ENCODE measurements at regions not wholly inside any gene's neighbourhood (a gene's known extent, or its start where the extent isn't known, plus 50 kb on each side); places are given as distances from the start of the nearest gene placed in this dataset.
"Not testable (repeated sequence)": the region's sequence is repeated elsewhere in the genome, so short reads cannot be mapped to it uniquely, and the experiment has no call there.

DNA sequence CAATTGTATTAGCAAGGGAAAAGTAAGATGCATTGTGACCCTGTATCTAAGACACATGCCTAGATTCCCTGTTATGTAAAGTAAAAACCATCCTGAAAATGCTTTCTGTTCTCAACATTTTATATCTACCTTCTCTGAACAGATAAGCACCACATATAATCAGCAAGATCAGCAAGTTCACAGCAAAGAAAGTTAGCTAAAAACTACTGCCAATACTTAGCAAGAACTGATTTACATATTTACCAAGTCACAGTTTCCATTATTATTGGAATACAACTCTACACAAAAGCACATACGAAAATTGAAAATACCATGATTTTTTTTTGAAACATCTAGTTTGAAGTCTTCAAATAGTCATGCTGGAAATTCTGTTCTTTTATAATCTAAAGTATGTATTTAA is 1118.1 kb downstream of the TAF11L14 start:
- DNase-seq, result no peak

DNA sequence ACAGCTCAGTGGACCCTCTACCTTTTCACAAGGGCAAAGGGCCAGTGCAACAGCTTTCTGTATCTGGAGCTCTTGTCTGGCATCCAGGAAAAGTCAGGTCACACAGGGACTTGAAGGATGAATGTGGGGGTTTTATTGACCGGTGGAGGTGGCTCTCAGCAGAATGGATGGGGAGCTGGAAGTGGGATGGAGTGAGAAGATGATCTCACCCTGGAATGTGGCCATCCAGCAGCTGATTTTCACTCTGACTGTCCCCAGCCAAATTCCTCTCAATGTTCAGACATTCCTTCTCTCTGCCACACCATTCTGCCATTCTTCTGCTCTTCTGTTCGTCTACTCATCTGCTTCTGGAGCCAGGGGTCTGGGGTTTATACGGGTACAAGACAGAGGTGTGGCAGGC is 1119.9 kb downstream of the TAF11L14 start:
- DNase-seq, result no peak

DNA sequence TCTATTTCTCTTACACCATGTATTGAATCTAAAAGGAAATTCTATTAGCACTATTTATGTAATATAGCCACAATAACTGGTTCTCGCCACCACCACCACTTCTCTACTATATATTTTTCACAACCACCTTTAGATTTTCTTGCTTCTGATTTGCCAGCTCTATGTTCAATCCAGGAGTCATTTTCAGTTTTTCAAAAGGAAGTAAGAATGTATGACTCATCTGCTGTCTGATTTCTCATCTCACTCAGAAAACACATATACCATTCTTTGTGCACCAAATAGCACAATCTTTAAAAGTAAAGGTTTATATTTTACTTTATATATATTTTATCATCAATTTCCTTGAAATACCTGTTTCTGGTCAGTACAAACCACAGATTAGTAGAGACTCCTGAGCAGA is 1127.5 kb downstream of the TAF11L14 start:
- DNase-seq, result no peak

DNA sequence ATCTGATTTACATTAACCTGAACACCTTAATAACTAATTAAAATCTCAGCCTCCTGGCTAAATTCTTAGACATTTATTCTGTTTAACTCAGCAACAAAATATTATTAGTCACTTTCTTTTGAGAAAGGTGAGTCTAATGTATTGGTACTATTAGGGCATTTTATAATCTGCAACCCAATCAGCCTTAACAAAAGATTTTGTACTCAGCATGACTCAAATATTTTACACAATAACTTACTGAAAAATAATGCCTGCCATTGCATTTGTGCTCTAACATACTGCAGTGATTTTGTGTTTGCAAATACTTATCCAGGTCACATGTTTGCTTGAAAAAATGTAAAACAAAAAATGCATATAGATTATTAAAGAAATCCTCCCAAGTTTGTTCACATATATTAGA is 1129.9 kb downstream of the TAF11L14 start:
- DNase-seq, result no peak

DNA sequence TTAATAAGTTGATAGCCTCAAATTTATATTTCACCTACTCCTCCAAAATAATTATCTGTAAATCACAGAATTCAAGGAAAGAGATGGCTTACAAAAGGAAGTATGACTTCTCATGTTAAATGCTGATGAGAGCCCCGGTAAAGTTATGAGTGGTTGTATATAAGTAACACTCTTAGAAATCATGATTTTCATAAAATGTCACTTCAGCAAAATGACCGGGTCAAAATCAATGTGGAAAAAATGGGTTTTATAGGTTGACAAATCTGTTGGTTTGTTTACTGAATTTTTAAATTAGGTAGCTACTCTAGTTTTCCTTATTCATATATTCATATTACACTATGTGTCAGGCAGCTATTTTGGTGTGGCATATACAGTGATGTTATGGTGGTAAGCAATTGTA is 1131.0 kb downstream of the TAF11L14 start:
- DNase-seq, result no peak

DNA sequence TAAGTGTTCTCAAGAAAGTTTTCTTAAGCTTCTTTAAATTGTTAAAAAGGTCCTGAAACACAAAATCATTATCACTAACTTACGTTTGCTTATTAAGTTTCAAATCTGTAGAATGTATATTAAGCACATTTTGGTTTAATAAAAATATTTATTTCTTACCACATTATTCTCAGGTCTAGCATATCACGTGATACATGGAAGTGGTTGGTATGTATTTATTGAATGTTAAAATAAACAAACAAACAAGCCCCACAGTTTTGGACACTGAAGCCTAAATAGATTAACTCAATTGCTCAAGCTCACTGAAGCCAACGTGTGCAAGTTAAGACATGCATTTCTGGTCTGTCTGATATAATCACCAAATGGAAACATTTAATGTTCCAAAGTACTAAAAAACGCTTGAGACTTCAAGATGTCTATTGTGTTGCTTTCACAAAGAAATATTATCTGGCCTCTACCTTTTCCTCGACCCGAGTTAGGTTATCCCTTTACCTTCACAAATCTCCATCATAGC is 1136.9 kb downstream of the TAF11L14 start:
- no peak for DNase-seq

DNA sequence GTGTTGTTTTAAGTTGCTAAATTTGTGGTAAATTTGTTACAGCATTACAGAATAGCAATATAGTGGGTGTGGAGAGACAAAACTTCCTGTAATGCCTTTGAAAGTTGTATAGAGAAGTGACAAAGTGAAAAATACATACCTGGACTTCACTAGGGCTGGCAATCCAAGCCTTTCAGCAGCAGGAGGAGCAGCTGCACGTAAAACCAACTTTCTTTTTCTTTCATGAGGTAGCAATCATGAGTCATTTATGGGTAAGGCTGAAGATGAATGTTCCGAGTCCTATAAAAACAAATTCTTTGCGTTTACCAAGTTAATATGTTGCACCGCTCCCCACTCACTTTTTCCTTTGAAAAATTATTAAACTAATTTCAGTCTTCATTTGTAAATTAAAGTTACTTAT is 1138.2 kb downstream of the TAF11L14 start:
- no peak for DNase-seq

DNA sequence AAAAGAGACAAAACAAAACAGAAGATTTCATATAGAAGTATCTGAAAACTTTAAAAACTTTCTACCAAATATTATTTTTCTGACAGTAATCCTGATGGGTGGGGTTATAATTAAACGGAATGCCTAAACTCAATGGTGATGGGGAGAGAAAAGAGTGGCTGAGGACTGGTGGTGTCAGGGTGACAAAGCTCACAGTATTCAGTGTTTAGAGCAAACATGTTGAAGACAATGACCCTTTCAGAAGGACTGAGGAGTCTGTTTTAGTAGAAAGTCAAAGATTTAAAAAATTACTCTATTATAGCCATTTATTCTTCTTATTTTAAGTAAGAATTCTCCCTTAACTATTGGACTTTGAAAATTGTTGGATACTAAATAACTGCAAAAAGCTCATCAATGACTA is 1144.0 kb downstream of the TAF11L14 start:
- no peak for DNase-seq

DNA sequence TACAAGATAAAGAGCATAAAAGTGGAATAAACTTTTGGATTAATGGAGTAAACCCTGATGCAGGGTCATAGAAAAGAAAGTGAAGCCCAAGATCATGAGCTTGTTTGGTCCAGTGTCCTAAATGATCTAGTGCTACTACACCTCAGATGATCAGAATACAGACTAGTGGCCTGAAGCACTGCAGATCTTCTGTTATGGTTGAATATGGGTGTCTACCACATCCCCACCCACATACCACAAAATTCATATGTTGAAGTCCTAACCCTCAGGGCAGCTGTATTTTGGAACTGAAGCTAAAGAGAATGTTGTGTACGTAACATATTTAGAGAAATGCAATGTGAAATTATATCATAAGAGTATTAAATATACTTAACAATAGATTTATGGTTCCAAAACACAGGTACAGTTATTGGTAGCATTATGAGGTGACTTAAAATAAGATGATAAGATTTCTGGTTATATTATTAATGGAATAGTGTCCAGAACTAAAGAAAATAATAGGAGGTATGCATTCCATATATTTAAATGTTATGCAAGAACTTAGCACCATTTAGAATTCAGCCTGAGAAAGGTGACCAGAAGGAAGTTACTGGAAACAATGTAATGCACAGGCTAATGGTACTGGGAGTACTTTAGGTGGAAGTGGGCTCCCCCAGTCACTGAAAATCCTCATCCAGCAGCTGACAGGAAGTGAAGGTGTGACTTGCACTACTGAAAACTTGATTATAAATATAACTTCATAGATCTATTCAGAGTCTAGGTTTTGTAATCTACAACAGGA is 1155.1 kb downstream of the TAF11L14 start:
- no peak for DNase-seq

DNA sequence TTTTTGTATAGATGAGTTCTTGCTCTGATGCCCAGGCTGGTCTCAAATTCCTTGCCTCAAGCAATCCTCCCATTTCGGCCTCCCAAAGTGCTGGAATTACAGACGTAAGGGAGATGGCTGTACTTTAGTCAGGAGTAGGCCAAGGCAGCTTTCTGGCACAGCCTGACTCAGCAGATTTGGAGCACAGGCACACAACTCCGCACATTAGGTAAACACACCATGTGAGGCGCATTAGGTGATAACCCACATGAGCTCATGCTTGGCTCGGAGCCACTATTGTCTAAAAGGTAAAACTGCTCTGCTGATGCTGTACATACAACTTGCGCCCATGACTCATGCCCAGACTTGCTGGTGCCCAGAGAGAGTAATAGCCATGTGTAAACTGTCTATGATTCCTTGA is 1157.9 kb downstream of the TAF11L14 start:
- no peak for DNase-seq

DNA sequence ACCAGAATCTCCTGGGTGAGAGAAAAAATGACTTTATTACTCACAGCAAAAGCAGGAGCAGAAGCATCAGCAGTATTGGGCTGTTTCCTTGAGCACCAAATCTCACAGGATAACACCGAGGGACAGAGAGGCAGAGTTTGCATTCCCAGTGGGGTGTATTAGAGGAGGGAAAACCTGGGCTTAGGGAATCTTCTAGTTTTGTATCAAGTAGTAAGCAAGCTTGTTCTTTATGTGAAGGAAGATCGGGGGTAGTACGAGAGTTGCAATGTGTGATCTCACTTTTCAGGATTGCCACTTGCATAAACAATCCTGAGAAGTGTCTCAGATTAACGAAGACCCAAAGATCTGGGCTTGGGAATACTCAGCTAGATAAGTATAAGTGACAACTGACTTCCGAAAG is 1163.0 kb downstream of the TAF11L14 start:
- no peak for DNase-seq

DNA sequence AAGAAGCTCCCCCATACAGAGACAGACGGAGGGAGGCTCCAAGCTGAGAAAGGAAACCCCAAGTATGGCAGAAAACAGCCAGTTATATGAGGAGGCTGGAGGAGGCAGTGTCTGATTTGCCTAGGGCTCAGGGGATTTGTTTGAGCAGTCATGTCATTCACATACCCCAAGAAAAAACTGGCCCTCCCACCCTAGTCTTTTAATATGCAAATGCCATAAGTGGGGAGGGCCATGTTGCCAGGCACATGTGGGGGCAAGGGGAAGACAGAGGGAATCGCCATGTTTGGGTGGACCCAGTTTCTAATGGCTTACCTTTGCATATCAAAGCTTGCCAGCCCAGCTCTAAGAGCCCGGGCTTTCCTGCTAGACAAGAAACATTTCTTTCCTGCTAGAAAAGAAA is 1163.8 kb downstream of the TAF11L14 start:
- no peak for DNase-seq

DNA sequence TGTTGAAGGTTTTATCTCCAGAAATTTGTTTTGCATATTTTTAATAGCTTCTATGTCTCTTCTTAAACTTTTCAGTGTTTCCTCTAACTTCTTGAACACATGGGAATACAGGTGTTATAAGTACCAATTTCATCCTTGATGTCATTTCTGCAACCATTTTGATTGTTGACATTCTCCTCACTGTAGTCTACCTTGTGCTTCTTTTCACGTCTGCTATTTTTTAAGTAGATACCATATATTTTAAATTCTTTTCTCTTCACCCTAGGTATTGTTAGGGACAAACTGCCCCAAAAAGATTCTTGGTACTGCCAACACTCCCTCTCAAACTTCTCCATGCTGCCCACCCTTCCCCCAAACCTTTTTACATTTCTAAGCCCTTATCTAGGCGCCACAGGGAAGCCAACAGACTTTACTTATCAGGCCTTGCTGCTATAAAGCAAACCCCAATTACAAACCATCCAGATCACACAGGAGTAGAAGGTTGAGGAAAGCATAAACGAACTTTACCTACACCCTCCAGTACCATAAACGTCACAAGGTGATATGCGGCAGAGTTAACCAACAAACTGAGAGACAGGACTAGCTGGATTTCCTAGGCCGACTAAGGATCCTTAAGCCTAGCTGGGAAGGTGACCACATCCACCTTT is 1165.3 kb downstream of the TAF11L14 start:
- no peak for DNase-seq

DNA sequence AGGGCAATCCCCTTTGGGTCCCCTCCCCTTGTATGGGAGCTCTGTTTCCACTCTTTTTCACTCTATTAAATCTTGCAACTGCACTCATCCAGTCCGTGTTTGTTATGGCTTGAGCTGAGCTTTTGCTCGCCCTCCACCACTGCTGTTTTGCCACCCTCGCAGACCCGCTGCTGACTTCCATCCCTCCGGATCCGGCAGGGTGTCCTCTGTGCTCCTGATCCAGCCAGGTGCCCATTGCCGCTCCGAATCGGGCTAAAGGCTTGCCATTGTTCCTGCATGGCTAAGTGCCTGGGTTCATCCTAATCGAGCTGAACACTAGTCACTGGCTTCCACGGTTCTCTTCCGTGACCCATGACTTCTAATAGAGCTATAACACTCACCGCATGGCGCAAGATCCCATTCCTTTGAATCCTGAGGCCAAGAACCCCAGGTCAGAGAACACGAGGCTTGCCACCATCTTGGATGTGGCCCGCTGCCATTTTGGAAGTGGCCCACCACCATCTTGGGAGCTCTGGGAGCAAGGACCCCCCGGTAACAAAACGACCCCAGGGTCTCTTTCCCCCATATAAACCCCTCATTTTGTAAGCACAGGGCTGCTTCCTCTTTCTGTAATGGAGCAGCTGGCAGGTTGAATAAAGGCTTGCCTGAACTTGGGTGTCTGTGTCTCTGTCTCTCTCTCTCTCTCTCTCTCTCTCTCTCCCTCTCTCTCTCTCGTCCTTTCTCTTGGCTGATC is 1166.2 kb downstream of the TAF11L14 start:
- no peak for DNase-seq

DNA sequence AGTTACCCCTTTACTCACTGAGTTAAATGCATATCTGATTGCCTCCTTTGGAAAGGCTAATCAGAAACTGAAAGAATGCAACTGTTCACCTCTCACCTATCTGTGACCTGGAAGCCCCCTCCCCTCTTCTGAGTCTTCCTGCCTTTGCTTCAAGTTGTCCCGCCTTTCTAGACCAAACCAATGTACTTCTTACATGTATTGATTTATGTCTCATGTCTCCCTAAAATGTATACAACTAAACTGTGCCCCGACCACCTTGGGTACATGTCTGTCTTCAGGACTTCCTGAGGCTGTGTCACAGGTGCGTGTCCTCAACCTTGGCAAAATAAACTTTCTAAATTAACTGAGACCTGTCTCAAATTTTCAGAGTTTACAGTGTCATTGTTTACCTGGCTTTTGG is 1167.2 kb downstream of the TAF11L14 start:
- not testable (repeated sequence) for DNase-seq

DNA sequence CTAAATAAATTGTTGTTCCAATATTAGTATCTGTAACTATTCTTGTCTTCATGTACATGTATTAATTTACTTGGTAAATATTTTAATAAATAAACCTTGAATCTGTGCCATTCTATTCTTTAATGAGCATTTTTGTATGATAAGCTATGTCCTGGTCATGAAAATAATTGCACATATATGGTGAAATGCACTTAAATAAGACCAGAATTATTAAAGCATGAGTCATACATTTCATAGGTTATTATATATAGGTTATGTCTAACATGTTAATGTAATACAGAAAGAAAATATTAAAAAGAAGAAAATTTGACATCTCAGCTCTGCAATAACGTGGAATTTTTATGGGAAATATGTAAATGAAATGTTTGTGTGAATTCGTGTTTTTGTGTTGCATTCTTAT is 1168.1 kb downstream of the TAF11L14 start:
- DNase-seq, result no peak

DNA sequence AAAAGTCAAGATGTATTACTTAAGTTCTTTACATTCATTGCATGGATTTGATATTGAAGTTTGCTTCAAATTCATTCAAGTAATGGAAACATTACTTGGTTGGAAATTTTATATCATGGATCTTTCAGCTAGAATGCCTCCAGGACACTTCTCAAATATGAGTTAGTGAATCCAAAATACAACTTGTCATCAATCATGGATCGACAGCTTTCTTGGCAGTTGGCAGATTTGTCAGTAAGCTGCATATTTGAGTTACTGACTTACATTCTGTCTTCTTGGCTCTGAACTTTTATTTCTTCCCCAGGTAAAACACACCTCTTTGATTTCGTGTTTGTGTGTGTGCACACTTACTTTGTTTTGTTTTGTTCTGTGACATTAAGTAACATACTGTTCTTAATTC is 1171.1 kb downstream of the TAF11L14 start:
- no peak for DNase-seq

DNA sequence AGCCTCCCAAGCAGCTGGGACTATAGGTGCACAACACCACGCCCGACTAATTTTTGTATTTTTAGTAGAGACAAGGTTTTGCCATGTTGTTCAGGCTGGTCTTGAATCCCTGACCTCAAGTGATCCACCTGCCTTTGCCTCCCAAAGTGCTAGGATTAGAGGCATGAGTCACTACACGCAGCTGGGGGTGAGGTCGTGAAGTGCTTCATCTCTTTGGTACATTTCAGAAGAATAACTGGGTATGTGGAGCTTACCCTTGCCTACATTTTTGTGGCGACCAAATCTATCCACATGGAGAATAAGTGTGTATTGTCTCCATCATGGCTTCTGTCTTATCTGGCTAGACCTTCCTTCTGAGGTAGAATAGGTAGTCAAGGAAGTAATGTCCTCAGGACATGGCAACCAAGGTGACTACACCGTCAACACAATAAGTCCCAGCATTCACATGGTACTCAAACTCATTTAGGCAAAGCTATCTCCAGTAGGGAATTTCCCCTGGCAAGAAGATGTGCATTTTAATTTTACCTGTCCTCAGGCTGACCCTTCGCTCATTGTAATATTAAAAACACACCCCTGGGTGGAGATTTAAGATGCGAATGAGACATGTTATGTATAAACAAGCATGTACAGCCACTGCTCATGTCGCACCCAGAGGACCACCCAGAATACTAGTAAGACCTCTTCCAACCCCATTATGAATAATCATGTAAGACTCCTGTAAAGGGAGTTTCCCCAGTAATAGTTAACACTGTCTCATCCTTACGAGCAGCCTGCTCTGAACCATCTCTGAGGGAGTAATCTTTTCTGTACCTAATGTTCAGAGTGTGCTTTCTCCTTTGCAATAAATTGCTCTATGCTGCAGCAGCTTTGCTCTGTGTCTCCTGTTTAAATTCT is 1173.2 kb downstream of the TAF11L14 start:
- no peak for DNase-seq

DNA sequence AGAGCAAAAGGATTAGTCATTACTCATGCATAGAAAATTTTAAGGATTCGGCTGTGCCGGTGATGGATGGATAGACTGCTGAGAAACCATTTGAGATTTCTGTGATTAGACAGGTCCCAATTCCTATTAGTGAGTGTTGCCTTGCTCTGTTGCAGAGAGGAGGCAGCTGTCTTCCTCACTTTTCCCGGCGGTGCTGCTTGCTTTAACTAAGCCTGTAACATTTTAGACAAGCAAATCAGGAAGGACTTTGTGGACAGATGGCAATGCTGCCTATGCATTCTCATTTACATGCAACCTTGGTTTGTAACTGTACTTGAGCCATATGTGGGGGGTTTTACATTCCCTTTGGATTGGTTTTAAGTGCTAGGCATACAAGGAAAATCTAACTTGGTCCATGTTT is 1176.3 kb downstream of the CDH18 start:
- DNase-seq, result no peak

DNA sequence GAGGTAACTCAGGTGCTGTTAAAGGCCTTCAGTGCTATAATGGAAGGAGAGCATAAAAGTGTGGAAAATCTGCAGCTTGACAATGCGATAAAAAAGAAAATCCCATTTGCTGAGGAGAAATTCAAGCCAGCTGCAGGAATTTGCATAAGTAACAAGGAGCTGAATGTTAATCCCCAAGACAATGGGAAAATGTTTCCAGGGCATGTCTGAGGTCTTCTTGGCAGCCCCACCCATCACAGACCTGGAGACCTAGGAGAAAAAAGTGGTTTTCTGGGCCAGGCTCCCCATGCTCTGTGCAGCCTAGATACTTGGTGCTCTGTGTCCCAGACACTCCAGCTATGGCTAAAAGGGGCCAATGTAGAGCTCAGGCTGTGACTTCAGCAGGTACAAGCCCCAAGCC is 1159.6 kb downstream of the CDH18 start:
- DNase-seq, result no peak

DNA sequence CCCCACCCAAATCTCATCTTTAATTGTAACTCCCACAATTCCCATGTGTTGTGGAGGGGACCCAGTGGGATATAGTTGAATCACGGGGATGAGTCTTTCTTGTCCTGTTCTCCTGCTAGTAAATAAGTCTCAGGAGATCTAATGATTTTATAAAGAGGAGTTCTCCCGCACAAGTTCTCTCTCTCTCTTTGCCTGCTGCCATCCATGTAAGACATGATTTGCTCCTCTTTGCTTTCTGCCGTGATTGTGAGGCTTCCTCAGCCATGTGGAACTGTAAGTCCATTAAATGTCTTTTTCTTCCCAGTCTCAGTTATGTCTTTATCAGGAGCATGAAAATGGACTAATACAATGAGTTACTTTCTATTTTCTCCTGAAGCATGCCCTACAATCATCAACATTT is 1158.5 kb downstream of the CDH18 start:
- no peak for DNase-seq

DNA sequence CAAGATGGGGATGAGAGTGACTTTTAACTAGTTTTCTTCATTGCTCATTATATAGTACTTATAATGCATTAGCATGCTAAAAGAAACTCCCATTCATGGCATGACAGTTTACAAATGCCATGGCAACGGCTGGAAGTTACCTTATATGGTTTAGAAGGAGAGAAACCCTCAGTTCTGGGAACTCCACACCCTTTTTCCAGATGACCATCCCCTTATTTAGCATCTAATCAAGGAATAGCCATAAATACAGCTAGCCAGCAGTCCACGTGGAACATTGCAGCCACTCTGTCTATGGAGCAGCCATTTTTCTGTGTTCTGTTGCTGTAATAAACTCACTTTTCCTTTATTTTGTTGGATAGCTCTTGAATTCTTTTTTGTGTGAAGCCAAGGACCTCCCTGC is 1137.8 kb downstream of the CDH18 start:
- no peak for DNase-seq

DNA sequence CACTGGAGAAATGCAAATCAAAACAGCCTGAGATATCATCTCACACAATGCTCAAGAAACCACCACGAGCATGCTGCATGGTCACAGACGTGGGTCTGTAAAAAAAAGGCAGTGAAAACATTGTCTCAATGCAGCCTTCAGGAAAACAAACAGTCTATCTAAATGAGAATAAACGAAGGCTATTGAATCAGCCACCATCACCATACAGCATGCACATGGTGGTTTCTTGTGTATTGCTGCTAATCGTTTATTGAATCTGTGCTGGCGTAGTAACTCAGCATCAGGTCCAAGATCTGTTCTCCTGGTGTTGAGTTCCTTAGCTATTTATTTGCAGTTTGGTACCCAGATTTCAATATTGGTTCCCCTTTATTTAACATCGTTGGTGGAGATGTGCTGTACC is 1115.0 kb downstream of the CDH18 start:
- no peak for DNase-seq

All from stimulated activated naive CD4-positive, alpha-beta T cell treated with Interleukin-2 at 50 U/mL for 16 hours (primary cell).